Ishikawa (cell line): ENCODE measurements at regions not wholly inside any gene's neighbourhood (a gene's known extent, or its start where the extent isn't known, plus 50 kb on each side); places are given as distances from the start of the nearest gene placed in this dataset.

Experiments used
- CEBPB ChIP-seq: IDR thresholded peaks from 2 replicates; pipeline ENCODE4 v1.6.1; 2012
- EP300 ChIP-seq: IDR thresholded peaks from 2 replicates; pipeline ENCODE4 v1.6.1; 2012; ENCODE audit warnings: borderline replicate concordance
- TF ChIP-seq, protein P1 (sequence below): IDR thresholded peaks from 2 replicates; pipeline ENCODE4 v1.6.1; 2012

DNA sequence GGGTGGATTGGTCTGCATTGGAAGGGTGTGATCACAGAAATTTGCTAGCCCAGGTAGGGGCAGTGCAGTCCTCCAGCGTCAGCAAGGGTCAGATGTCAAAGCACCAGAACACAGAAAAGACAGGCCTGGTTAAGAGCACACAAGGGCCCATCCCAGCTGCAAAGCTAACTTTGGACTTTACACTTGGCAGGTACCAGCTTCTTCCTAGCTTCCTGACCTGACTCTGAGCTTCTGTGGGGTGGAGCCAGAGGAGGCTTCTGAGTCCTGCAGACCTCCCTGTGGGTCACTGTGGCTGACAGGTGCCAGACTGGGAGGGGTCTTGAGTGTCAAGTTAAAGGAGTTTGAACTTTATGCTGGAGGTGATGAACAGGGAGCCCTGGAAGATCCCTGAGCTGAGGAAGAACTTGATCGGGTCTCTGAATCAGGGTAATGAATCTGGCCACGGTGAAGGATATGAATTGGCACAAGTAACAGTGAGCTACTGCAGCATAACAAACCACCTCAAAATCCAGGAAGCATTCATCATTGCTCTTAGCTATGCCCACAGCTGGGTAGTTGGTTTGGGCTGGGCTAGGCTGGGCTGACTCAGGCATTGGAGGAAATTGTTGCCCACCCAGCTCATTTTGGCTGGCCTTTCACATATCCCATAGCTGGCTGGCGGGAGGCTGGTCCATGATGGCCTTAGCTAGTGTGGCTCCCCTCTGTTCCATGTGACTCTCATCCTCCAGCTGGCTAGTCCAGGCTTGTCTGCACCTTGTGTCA, 63.4 kb downstream of the BARX1 start:
- TF ChIP-seq CEBPB (no peak), EP300 (no peak)
- TF ChIP-seq, protein P1, sequence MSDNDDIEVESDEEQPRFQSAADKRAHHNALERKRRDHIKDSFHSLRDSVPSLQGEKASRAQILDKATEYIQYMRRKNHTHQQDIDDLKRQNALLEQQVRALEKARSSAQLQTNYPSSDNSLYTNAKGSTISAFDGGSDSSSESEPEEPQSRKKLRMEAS, result no peak
